ENCODE measurements at regions not wholly inside any gene's neighbourhood (a gene's known extent, or its start where the extent isn't known, plus 50 kb on each side); places are given as distances from the start of the nearest gene placed in this dataset.

- TF ChIP-seq ARNT (IDR thresholded peaks at IDR 0.05) (no peak), BHLHE40 (IDR thresholded peaks at IDR 0.05; ENCODE audit: borderline replicate concordance) (no peak), CTBP1 (IDR thresholded peaks at IDR 0.05; ENCODE audit: borderline replicate concordance) (no peak), SUZ12 (IDR thresholded peaks at IDR 0.05) (no peak), FOXA1 (IDR thresholded peaks at IDR 0.05) (no peak), HDGF (IDR thresholded peaks at IDR 0.05; ENCODE audit: borderline replicate concordance) (no peak)
Observed at GRCh38 chr7:136302049-136302448, 324.9 kb upstream of the MTPN start.

GRCh38 chr7:136294977-136295376 is 317.8 kb upstream of the MTPN start:
- no peak for DNase-seq (ENCODE audit: extremely low spot score)
- ChIA-PET CTCF (no interaction called here), POLR2A (no interaction called here)
- no peak for TF ChIP-seq CTBP1 (IDR thresholded peaks at IDR 0.05; ENCODE audit: borderline replicate concordance)
- no peak for TF ChIP-seq SUZ12 (IDR thresholded peaks at IDR 0.05)
- TF ChIP-seq SP1 (IDR thresholded peaks at IDR 0.05) = no peak
- no peak for TF ChIP-seq LEF1 (IDR thresholded peaks at IDR 0.05; ENCODE audit: borderline replicate concordance)
- TF ChIP-seq L3MBTL2 (conservative IDR thresholded peaks at IDR 0.05) = no peak
- no peak for TF ChIP-seq ARNT (IDR thresholded peaks at IDR 0.05)
- no peak for TF ChIP-seq FOXK2 (IDR thresholded peaks at IDR 0.05)
- no peak for TF ChIP-seq FOXA1 (IDR thresholded peaks at IDR 0.05)
- TF ChIP-seq FOXM1 (IDR thresholded peaks at IDR 0.05; ENCODE audit: borderline replicate concordance) = no peak
- TF ChIP-seq TARDBP (IDR thresholded peaks at IDR 0.05) = no peak
- TF ChIP-seq ZNF384 (IDR thresholded peaks at IDR 0.05) = no peak
- no peak for TF ChIP-seq HDGF (IDR thresholded peaks at IDR 0.05; ENCODE audit: borderline replicate concordance)

More at GRCh38 chr7:136302049-136302448, 324.9 kb upstream of the MTPN start:
- ChIA-PET CTCF (no interaction called here), POLR2A (no interaction called here)
- DNase-seq (ENCODE audit: extremely low spot score) = no peak

- CTCF ChIA-PET = no interaction called here
- no peak for DNase-seq (ENCODE audit: extremely low spot score)
- no peak for TF ChIP-seq ARNT (IDR thresholded peaks at IDR 0.05)
- no peak for TF ChIP-seq FOXA1 (IDR thresholded peaks at IDR 0.05)
- TF ChIP-seq PKNOX1 (IDR thresholded peaks at IDR 0.05) = no peak
- TF ChIP-seq TARDBP (IDR thresholded peaks at IDR 0.05) = no peak
- no peak for TF ChIP-seq SUZ12 (IDR thresholded peaks at IDR 0.05)
- no peak for TF ChIP-seq FOXM1 (IDR thresholded peaks at IDR 0.05; ENCODE audit: borderline replicate concordance)
- no peak for TF ChIP-seq SP1 (IDR thresholded peaks at IDR 0.05)
- no peak for TF ChIP-seq L3MBTL2 (conservative IDR thresholded peaks at IDR 0.05)
- no peak for TF ChIP-seq HDGF (IDR thresholded peaks at IDR 0.05; ENCODE audit: borderline replicate concordance)
- TF ChIP-seq BHLHE40 (IDR thresholded peaks at IDR 0.05; ENCODE audit: borderline replicate concordance) = no peak
- no peak for TF ChIP-seq NFRKB (IDR thresholded peaks at IDR 0.05)
- no peak for TF ChIP-seq FOXK2 (IDR thresholded peaks at IDR 0.05)
- no peak for TF ChIP-seq LEF1 (IDR thresholded peaks at IDR 0.05; ENCODE audit: borderline replicate concordance)
- no peak for TF ChIP-seq CTBP1 (IDR thresholded peaks at IDR 0.05; ENCODE audit: borderline replicate concordance)
- no peak for TF ChIP-seq ZNF384 (IDR thresholded peaks at IDR 0.05)
- TF ChIP-seq ELF4 (IDR thresholded peaks at IDR 0.05) = no peak
- POLR2A ChIA-PET = no interaction called here
Observed at GRCh38 chr7:136293841-136294391, 316.8 kb upstream of the MTPN start.

GRCh38 chr7:136293272-136293671 is 316.1 kb upstream of the MTPN start:
- CTCF ChIA-PET = no interaction called here
- no peak for DNase-seq (ENCODE audit: extremely low spot score)
- TF ChIP-seq FOXM1 (IDR thresholded peaks at IDR 0.05; ENCODE audit: borderline replicate concordance) (no peak), L3MBTL2 (conservative IDR thresholded peaks at IDR 0.05) (no peak), FOXA1 (IDR thresholded peaks at IDR 0.05) (no peak), LEF1 (IDR thresholded peaks at IDR 0.05; ENCODE audit: borderline replicate concordance) (no peak), TARDBP (IDR thresholded peaks at IDR 0.05) (no peak), FOXK2 (IDR thresholded peaks at IDR 0.05) (no peak), HDGF (IDR thresholded peaks at IDR 0.05; ENCODE audit: borderline replicate concordance) (no peak), SP1 (IDR thresholded peaks at IDR 0.05) (no peak), NFRKB (IDR thresholded peaks at IDR 0.05) (no peak)
- POLR2A ChIA-PET = no interaction called here

GRCh38 chr7:136292365-136292764 is 315.2 kb upstream of the MTPN start:
- ChIA-PET CTCF (no interaction called here), POLR2A (no interaction called here)
- no peak for TF ChIP-seq FOXM1 (IDR thresholded peaks at IDR 0.05; ENCODE audit: borderline replicate concordance)
- no peak for TF ChIP-seq TARDBP (IDR thresholded peaks at IDR 0.05)
- TF ChIP-seq SP1 (IDR thresholded peaks at IDR 0.05) = no peak
- no peak for TF ChIP-seq FOXA1 (IDR thresholded peaks at IDR 0.05)
- no peak for TF ChIP-seq BHLHE40 (IDR thresholded peaks at IDR 0.05; ENCODE audit: borderline replicate concordance)
- no peak for TF ChIP-seq FOXK2 (IDR thresholded peaks at IDR 0.05)
- TF ChIP-seq LEF1 (IDR thresholded peaks at IDR 0.05; ENCODE audit: borderline replicate concordance) = no peak
- no peak for TF ChIP-seq HDGF (IDR thresholded peaks at IDR 0.05; ENCODE audit: borderline replicate concordance)
- TF ChIP-seq L3MBTL2 (conservative IDR thresholded peaks at IDR 0.05) = no peak
- TF ChIP-seq ARNT (IDR thresholded peaks at IDR 0.05) = no peak
- TF ChIP-seq CTBP1 (IDR thresholded peaks at IDR 0.05; ENCODE audit: borderline replicate concordance) = no peak
- no peak for TF ChIP-seq ZNF384 (IDR thresholded peaks at IDR 0.05)
- TF ChIP-seq SUZ12 (IDR thresholded peaks at IDR 0.05) = no peak
- TF ChIP-seq ELF4 (IDR thresholded peaks at IDR 0.05) = no peak
- no peak for TF ChIP-seq PKNOX1 (IDR thresholded peaks at IDR 0.05)
- TF ChIP-seq NFRKB (IDR thresholded peaks at IDR 0.05) = no peak
- no peak for DNase-seq (ENCODE audit: extremely low spot score)

- CTCF ChIA-PET = no interaction called here
- TF ChIP-seq BHLHE40 (IDR thresholded peaks at IDR 0.05; ENCODE audit: borderline replicate concordance) = no peak
- no peak for TF ChIP-seq FOXA1 (IDR thresholded peaks at IDR 0.05)
- no peak for TF ChIP-seq FOXM1 (IDR thresholded peaks at IDR 0.05; ENCODE audit: borderline replicate concordance)
- no peak for TF ChIP-seq ZNF384 (IDR thresholded peaks at IDR 0.05)
- no peak for TF ChIP-seq ARNT (IDR thresholded peaks at IDR 0.05)
- TF ChIP-seq SP1 (IDR thresholded peaks at IDR 0.05) = no peak
- no peak for TF ChIP-seq ELF4 (IDR thresholded peaks at IDR 0.05)
- no peak for TF ChIP-seq L3MBTL2 (conservative IDR thresholded peaks at IDR 0.05)
- no peak for TF ChIP-seq CTBP1 (IDR thresholded peaks at IDR 0.05; ENCODE audit: borderline replicate concordance)
- TF ChIP-seq NFRKB (IDR thresholded peaks at IDR 0.05) = no peak
- TF ChIP-seq TARDBP (IDR thresholded peaks at IDR 0.05) = no peak
- no peak for TF ChIP-seq FOXK2 (IDR thresholded peaks at IDR 0.05)
- TF ChIP-seq SUZ12 (IDR thresholded peaks at IDR 0.05) = no peak
- DNase-seq (ENCODE audit: extremely low spot score) = no peak
- POLR2A ChIA-PET = no interaction called here
Observed at GRCh38 chr7:136290351-136290750, 313.2 kb upstream of the MTPN start.

Data from HEK293T (cell line).